ENCODE measurements at regions not wholly inside any gene's neighbourhood (a gene's known extent, or its start where the extent isn't known, plus 50 kb on each side); places are given as distances from the start of the nearest gene placed in this dataset.

DNA sequence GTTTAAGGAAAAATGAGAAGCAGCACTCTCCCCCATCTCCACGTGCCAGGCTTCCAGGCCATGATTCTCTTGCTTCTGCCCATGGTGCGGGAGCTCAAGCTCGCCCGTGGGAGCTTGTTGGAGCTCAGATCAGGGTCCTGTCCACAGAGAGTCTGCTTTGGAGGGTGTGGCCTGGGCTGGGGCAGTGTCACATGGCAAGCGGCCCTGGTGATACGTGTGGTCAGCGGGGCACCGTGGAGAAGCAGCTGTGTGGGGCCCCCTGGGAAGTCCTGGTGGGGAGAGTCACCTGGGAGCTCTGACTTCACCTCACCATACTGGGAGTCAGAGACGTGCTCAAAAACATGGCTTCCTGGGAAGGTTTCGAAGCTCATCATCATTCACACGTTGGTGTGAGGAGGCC is 275.3 kb downstream of the GADD45G start:
- DNase-seq (peak; percentile 5), ATAC-seq (ENCODE audit: low read depth) (no peak)
- ChIA-PET POLR2A (no interaction called here), CTCF (no interaction called here)
- Mint-ChIP-seq H3K36me3 (ENCODE audit: low read depth) (no peaks in the 10 kb centered on the region), H3K9me3 (no peaks in the 10 kb centered on the region), H3K4me1 (no peaks in the 10 kb centered on the region), H3K4me3 (no peak overlapping the region), H3K27ac (no peak overlapping the region), H3K27me3 (no peaks in the 10 kb centered on the region)
- intact Hi-C loops (cut with micrococcal nuclease) = no loop called here
- TF ChIP-seq, protein P1, sequence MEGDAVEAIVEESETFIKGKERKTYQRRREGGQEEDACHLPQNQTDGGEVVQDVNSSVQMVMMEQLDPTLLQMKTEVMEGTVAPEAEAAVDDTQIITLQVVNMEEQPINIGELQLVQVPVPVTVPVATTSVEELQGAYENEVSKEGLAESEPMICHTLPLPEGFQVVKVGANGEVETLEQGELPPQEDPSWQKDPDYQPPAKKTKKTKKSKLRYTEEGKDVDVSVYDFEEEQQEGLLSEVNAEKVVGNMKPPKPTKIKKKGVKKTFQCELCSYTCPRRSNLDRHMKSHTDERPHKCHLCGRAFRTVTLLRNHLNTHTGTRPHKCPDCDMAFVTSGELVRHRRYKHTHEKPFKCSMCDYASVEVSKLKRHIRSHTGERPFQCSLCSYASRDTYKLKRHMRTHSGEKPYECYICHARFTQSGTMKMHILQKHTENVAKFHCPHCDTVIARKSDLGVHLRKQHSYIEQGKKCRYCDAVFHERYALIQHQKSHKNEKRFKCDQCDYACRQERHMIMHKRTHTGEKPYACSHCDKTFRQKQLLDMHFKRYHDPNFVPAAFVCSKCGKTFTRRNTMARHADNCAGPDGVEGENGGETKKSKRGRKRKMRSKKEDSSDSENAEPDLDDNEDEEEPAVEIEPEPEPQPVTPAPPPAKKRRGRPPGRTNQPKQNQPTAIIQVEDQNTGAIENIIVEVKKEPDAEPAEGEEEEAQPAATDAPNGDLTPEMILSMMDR (IDR thresholded peaks at IDR 0.05) = no peak

DNA sequence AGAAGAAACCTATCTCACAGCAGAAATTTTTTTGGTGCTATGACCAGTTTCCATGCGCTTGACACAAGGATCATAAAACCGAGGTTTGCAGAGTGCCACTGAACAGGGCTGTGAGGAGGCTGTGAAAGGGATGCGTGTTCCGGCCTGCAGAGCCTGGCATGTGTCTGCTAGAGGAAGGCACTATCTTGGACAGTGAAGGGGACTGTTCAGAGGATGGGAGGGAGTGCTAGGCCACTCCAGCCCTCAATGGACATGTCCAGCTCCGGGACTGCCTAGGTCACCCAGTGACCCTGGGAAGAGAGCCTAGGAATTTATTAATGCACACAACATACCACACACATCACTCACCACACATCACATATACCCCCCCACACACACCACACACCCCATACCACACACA is 275.9 kb downstream of the GADD45G start:
- TF ChIP-seq, protein P1 (IDR thresholded peaks at IDR 0.05) = no peak
- ChIA-PET CTCF (no interaction called here), POLR2A (no interaction called here)
- Mint-ChIP-seq H3K27me3 (no peaks in the 10 kb centered on the region), H3K4me1 (no peaks in the 10 kb centered on the region), H3K27ac (no peak overlapping the region), H3K4me3 (no peak overlapping the region), H3K36me3 (ENCODE audit: low read depth) (no peaks in the 10 kb centered on the region), H3K9me3 (no peaks in the 10 kb centered on the region)
- DNase-seq (peak; percentile 8), ATAC-seq (ENCODE audit: low read depth) (no peak)
- intact Hi-C loops (cut with micrococcal nuclease) = no loop called here

DNA sequence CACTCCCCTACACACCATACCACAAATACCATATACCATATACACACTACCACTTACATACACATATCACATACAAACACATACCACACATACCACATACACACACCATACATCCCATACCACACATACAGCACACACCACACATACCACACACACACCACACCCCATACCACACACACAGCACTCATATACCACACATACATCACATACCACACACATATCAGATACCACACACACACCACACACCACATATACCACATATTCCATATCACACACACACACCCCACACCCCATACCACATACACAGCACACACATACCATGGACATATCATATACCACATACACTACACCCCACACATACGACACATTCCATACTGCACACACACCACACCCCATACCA is 276.6 kb downstream of the GADD45G start:
- TF ChIP-seq, protein P1 (IDR thresholded peaks at IDR 0.05) = no peak

DNA sequence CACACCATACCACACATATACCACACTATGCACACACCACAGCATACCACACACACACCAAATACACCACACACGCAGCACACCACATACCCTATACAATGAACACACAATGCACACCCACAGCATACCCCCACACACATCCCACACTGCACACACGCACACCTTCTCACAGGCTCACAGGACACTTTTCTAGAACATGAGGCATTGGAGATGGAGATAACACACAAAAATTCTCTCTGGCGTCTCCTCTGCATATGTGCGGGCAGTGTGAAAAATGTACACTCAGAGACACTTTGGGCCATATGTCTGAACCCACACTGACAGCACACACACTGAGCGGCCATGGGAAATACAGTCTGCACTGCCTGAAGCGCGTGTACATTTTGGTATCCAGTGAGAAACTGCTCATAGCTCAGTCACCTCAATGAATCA is 278.1 kb downstream of the GADD45G start:
- Mint-ChIP-seq H3K36me3 (ENCODE audit: low read depth) (no peaks in the 10 kb centered on the region), H3K27me3 (no peaks in the 10 kb centered on the region), H3K4me1 (no peaks in the 10 kb centered on the region), H3K27ac (no peak overlapping the region), H3K9me3 (no peaks in the 10 kb centered on the region), H3K4me3 (no peak overlapping the region)
- POLR2A ChIA-PET = no interaction called here
- DNase-seq = no peak
- CTCF ChIA-PET = no interaction called here
- intact Hi-C loops (cut with micrococcal nuclease) = no loop called here
- ATAC-seq (ENCODE audit: low read depth) = no peak
- TF ChIP-seq, protein P1 (IDR thresholded peaks at IDR 0.05) = no peak

More for the DNA sequence above, 276.6 kb downstream of the GADD45G start:
- no peaks in the 10 kb centered on the region for H3K4me1 Mint-ChIP-seq
- ChIA-PET POLR2A (no interaction called here), CTCF (no interaction called here)
- H3K27me3 Mint-ChIP-seq = no peaks in the 10 kb centered on the region
- no peak for ATAC-seq (ENCODE audit: low read depth)
- no peaks in the 10 kb centered on the region for H3K36me3 Mint-ChIP-seq (ENCODE audit: low read depth)
- intact Hi-C loops (cut with micrococcal nuclease) = no loop called here
- H3K9me3 Mint-ChIP-seq = no peaks in the 10 kb centered on the region
- H3K4me3 Mint-ChIP-seq = no peak overlapping the region
- no peak for DNase-seq
- H3K27ac Mint-ChIP-seq = no peak overlapping the region

DNA sequence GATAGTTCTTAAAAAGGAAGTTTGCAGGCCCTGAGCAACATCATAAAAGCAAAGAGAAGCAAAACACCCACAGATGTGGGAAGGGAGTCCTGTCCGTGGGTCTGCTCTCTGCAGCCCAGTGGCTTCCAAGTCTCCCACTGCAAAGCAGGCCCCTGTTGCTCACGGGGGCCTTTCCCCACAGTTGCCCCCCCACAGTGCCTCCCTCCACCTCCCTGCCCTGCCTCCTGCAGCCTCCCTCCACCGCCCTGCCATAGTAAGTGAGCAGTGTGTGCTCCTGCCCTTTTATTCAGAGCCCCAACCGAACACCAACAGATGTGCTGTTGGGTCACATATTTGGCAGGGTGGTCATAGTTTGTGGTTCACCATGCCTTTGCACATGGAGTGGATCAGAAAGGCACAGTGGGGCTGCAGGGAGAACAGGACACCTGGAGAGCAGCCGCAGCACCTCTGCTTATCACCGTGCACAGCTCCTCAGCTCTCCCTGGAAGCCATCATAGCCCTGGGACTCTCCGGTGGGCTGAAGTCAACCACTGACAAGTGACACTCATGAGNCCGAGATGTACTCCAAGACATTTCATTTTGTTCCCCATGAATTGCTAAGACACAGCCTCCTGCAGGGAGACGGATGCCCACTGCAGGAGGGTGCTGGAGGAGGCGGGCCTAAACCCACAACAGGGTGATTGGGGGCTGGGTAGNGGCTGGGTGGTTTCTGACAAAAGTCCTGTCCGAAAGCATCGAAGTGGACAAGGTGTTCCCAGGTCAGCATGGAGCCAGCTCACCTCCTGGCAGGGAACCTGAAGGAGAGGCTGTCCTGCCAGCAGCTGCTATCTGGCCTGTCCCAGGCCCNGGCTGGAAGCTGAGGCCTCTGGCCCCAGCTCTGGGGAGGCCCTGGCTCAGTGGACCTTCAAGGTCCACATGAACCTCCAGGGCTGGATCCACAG is 278.9 kb downstream of the GADD45G start:
- CTCF ChIA-PET = no interaction called here
- POLR2A ChIA-PET = no interaction called here
- DNase-seq (no peak), ATAC-seq (ENCODE audit: low read depth) (no peak)
- no peaks in the 10 kb centered on the region for H3K27me3 Mint-ChIP-seq
- no peak overlapping the region for H3K4me3 Mint-ChIP-seq
- no peaks in the 10 kb centered on the region for H3K36me3 Mint-ChIP-seq (ENCODE audit: low read depth)
- H3K27ac Mint-ChIP-seq = no peak overlapping the region
- no peaks in the 10 kb centered on the region for H3K4me1 Mint-ChIP-seq
- intact Hi-C loops (cut with micrococcal nuclease) = no loop called here
- no peaks in the 10 kb centered on the region for H3K9me3 Mint-ChIP-seq
- TF ChIP-seq, protein P1 (IDR thresholded peaks at IDR 0.05) = no peak

All from activated B cell treated with CpG ODN at 0.5 μM for 24 hours (primary cell).